K562 (cell line): ENCODE measurements at regions not wholly inside any gene's neighbourhood (a gene's known extent, or its start where the extent isn't known, plus 50 kb on each side); places are given as distances from the start of the nearest gene placed in this dataset.

Source experiments
- ATAC-seq: fragments of 200-7000 bp; cut with Tn5 transposase; 3 replicates; pipeline ENCODE4 v1.9.1; 2020; ENCODE audit warnings: moderate library complexity
- BruUV-seq: library from RNA; stranded (reverse); fragments of 400-500 nt; replicated peaks from 2 replicates; lab custom pipeline; 2021; lab: Mats Ljungman, UMichigan
- CTCF ChIA-PET: fragments of 300-600 bp; formaldehyde crosslinking; extraction: SDS; loops from one replicate; lab custom pipeline; 2021; ENCODE audit warnings: low intra/inter-chr PET ratio; lab: Yijun Ruan, JAX
- POLR2A ChIA-PET: fragments of 300-600, 350-650 bp; sonication (Branson Sonifier 250); formaldehyde crosslinking; extraction: SDS; loops from one replicate; lab custom pipeline; 2021; ENCODE audit warnings: antibody characterized with exemption, inconsistent platforms; lab: Yijun Ruan, JAX
- DNase-seq, 4 experiments: peaks; one replicate each; pipeline versions ENCODE4 v3.0.0 to v3.0.0-alpha.2; 2011 to 2018; ENCODE audit warnings: low spot score in 3 of 4, mixed read lengths in 3 of 4; ENCODE audit errors: extremely low read depth in 1 of 4
- FAIRE-seq: peaks from 2 replicates; lab custom pipeline; 2011; peaks lifted over from hg19 to GRCh38; lab: Jason Lieb, UNC
- H2AFZ ChIP-seq: 2 replicates; pipeline ENCODE4 v1.6.0; 2011; ENCODE audit warnings: low read depth, low read length, control low read depth, inconsistent platforms
- H3K27ac ChIP-seq: fragments of 200-600 bp; 3 replicates; pipeline ENCODE4 v1.8.0; 2011; ENCODE audit warnings: low read depth, mild to moderate bottlenecking, control low read depth, inconsistent platforms, low read length, moderate library complexity, mixed read lengths; ENCODE audit errors: extremely low read depth
- H3K27me3 ChIP-seq, 2 experiments: fragments of 300-600 bp in 1 of 2; 2 replicates in 1 of 2; 3 replicates in 1 of 2; pipeline versions ENCODE4 v1.6.0 to v1.8.0; 2011; ENCODE audit warnings: inconsistent platforms in 2 of 2, low read length in 2 of 2, mild to moderate bottlenecking in 1 of 2, mixed read lengths in 1 of 2, moderate library complexity in 1 of 2; ENCODE audit not compliant: control insufficient read depth in 2 of 2, insufficient read depth in 2 of 2
- H3K36me3 ChIP-seq: fragments of 300-600 bp; 3 replicates; pipeline ENCODE4 v1.8.0; 2011; ENCODE audit warnings: mild to moderate bottlenecking, low read length, inconsistent platforms; ENCODE audit not compliant: control insufficient read depth, insufficient read depth
- H3K4me1 ChIP-seq, 2 experiments: fragments of 200-600 bp in 1 of 2; replicated peaks in 1 of 2; 2 replicates in 1 of 2; 3 replicates in 1 of 2; pipeline versions ENCODE4 v1.5.1 to v1.8.0; 2011; ENCODE audit warnings: inconsistent platforms in 2 of 2, low read length in 2 of 2, mild to moderate bottlenecking in 1 of 2, mixed read lengths in 1 of 2, moderate library complexity in 1 of 2; ENCODE audit not compliant: control insufficient read depth in 2 of 2, insufficient read depth in 2 of 2
- H3K4me2 ChIP-seq: 2 replicates; pipeline ENCODE4 v1.6.1; 2011; ENCODE audit warnings: low read length, control low read depth, inconsistent platforms, mixed read lengths; ENCODE audit not compliant: insufficient read depth
- H3K4me3 ChIP-seq: fragments of 200-600 bp; sonication (generic), shearing (Covaris generic); 2 replicates; pipeline ENCODE4 v1.5.1; 2016; ENCODE audit warnings: control low read depth, inconsistent platforms
- H3K79me2 ChIP-seq: fragments of 200-600 bp; 3 replicates; pipeline ENCODE4 v1.8.0; 2011; ENCODE audit warnings: low read length, inconsistent platforms; ENCODE audit not compliant: control insufficient read depth, insufficient read depth
- H3K9ac ChIP-seq, 2 experiments: 2 replicates each; pipeline versions ENCODE4 v1.6.0 to v1.6.1; 2011; ENCODE audit warnings: low read depth in 2 of 2, low read length in 2 of 2, control low read depth in 1 of 2, inconsistent platforms in 1 of 2, mild to moderate bottlenecking in 1 of 2, mixed read lengths in 1 of 2; ENCODE audit not compliant: insufficient read depth in 1 of 2
- H3K9me1 ChIP-seq: one replicate; pipeline ENCODE4 v1.6.0; 2011; ENCODE audit warnings: inconsistent platforms, mild to moderate bottlenecking, low read length, moderate library complexity; ENCODE audit not compliant: control insufficient read depth, insufficient read depth
- H3K9me3 ChIP-seq: replicated peaks from 2 replicates; pipeline ENCODE4 v1.5.1; 2011; ENCODE audit warnings: low read depth, low read length, inconsistent platforms; ENCODE audit not compliant: control insufficient read depth, insufficient read depth
- H4K20me1 ChIP-seq: replicated peaks from 2 replicates; pipeline ENCODE4 v1.6.1; 2011; ENCODE audit warnings: low read length, inconsistent platforms, mixed read lengths; ENCODE audit not compliant: control insufficient read depth, insufficient read depth
- BCOR ChIP-seq: fragments of 450-650 bp; IDR thresholded peaks from 2 replicates; pipeline ENCODE4 v1.6.1; 2016
- CBFA2T2 ChIP-seq: fragments of 450-650 bp; conservative IDR thresholded peaks from 2 replicates; pipeline ENCODE4 v1.6.1; 2017; ENCODE audit warnings: mild to moderate bottlenecking
- GTF2E2 ChIP-seq: fragments of 200-800 bp; sonication (Bioruptor generic); IDR thresholded peaks from 2 replicates; pipeline ENCODE4 v1.6.1; 2016; ENCODE audit warnings: missing genetic modification characterization, missing compliant biosample characterization
- IRF2 ChIP-seq: sonication (generic); formaldehyde crosslinking; IDR thresholded peaks from 2 replicates; pipeline ENCODE4 v1.8.1; 2022; ENCODE audit warnings: mild to moderate bottlenecking, missing genetic modification reagents
- PRPF4 ChIP-seq: fragments of 200-400 bp; formaldehyde crosslinking; IDR thresholded peaks from one replicate; pipeline ENCODE4 v1.6.1; 2017; ENCODE audit warnings: low read length, low read depth, mild to moderate bottlenecking; ENCODE audit not compliant: insufficient read depth, poor library complexity, severe bottlenecking
- RBBP5 ChIP-seq: fragments of 200-600 bp; sonication (generic); IDR thresholded peaks from 2 replicates; pipeline ENCODE4 v1.6.1; 2012; ENCODE audit warnings: borderline replicate concordance, mild to moderate bottlenecking, low read length, control low read depth, inconsistent platforms; ENCODE audit not compliant: insufficient read depth, poor library complexity, severe bottlenecking
- SLC30A9 ChIP-seq: fragments of 250-450 bp; sonication (Bioruptor Pico); IDR thresholded peaks from 2 replicates; pipeline ENCODE4 v1.8.0; 2022; ENCODE audit warnings: mild to moderate bottlenecking, moderate library complexity
- SMARCB1 ChIP-seq: IDR thresholded peaks from 2 replicates; pipeline ENCODE4 v1.6.1; 2011; ENCODE audit warnings: improper control_type of control experiment, low read depth; ENCODE audit not compliant: insufficient read length
- WGBS: fragments of 100-300 bp; shearing (Covaris generic); methylation state at CpG from one replicate; pipeline ENCODE4 v1.1.6; 2016; ENCODE audit warnings: low coverage, mixed read lengths; ENCODE audit not compliant: insufficient coverage; ENCODE audit errors: missing lambda C conversion rate; 5-methylcytosine and 5-hydroxymethylcytosine counted together
- in situ Hi-C: fragments of 300-500 bp; cut with MboI; formaldehyde crosslinking; loops from 4 replicates; pipeline ENCODE4 v1.15.0; 2018; ENCODE audit warnings: inconsistent platforms, mixed read lengths
- intact Hi-C: fragments of 100-400 bp; cut with micrococcal nuclease; formaldehyde crosslinking; loops from 2 replicates; pipeline ENCODE4 v1.14.2; 2022
- TF ChIP-seq, protein P1 (sequence below): fragments of 250-450 bp; sonication (Bioruptor Pico); IDR thresholded peaks from 2 replicates; pipeline ENCODE4 v1.4.0; 2020; ENCODE audit warnings: borderline replicate concordance
- TF ChIP-seq, protein P2 (sequence below): IDR thresholded peaks from 2 replicates; pipeline ENCODE4 v1.6.1; 2011; ENCODE audit warnings: borderline replicate concordance, low read depth, mild to moderate bottlenecking, moderate library complexity, low read length; ENCODE audit not compliant: insufficient read depth, poor library complexity, severe bottlenecking
- TF ChIP-seq, protein P3 (sequence below): fragments of 450-650 bp; IDR thresholded peaks from 2 replicates; pipeline ENCODE4 v1.7.0; 2016; ENCODE audit warnings: borderline replicate concordance

DNA sequence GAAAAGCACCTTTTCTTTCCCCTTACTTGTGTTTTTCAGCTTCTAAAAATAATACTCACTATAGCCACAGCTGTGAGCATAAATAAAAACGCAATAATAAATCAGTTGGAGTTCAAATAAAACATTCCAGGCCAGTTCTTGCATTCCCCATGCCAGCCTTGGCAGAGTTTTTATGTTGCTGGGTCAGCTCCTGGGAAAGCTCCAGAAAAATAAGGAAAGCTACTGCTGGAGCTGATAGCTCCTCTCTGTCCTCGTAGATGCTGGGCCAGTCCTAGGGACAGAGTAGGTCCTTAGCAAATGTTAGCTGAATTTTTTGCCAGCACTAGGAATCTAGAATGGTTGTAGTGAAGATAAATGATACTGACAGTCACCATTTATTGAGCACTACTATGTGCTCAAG, 389.0 kb upstream of the SYNCRIP start:
- intact Hi-C loops, result no loop called here
- H3K27ac ChIP-seq, result no peak overlapping the region
- ATAC-seq, result no peak
- H3K4me3 ChIP-seq, result no peak overlapping the region
- ChIA-PET POLR2A (no interaction called here), CTCF (no interaction called here)
- no peaks in the 10 kb centered on the region for H3K9me1 ChIP-seq
- H3K27me3 ChIP-seq, result no peaks in the 10 kb centered on the region
- H3K79me2 ChIP-seq, result no peaks in the 10 kb centered on the region
- no peak overlapping the region for H3K9ac ChIP-seq
- WGBS, result 0% methylated on average over 2 of the region's 2 CpGs
- TF ChIP-seq SMARCB1 (no peak), RBBP5 (no peak), SLC30A9 (no peak)
- TF ChIP-seq, all 486 proteins: peak for 0
- H3K4me1 ChIP-seq, result no peaks in the 10 kb centered on the region
- H2AFZ ChIP-seq, result no peak overlapping the region
- H4K20me1 ChIP-seq, result no peaks in the 10 kb centered on the region
- DNase-seq (no peak), FAIRE-seq (no peak)
- BruUV-seq, result no TSS peak
- H3K4me2 ChIP-seq, result no peak overlapping the region
- H3K36me3 ChIP-seq, result no peaks in the 10 kb centered on the region
- no peaks in the 10 kb centered on the region for H3K9me3 ChIP-seq
- in situ Hi-C loops, result no loop called here

DNA sequence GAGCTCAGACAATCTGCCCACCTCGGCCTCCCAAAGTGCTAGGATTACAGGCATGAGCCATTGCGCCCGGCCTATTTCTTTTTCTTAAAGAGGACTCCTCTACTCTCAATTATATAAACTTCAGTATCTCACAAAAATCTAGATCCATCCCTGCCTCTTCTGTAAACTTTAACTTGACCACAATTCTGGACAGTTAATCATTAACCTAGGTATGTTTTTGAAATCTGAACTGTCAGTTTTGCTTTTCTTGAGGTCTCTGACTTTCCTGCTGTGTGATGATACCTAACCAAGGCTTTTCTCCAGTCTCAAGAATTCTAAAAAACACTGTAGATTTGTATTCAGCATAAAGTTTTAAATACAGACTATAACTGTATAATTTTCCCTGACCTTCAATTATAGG, 388.2 kb upstream of the SYNCRIP start:
- Histone ChIP-seq H3K27me3 (no peaks in the 10 kb centered on the region), H3K27ac (no peak overlapping the region), H3K9me3 (no peaks in the 10 kb centered on the region), H3K4me3 (no peak overlapping the region), H2AFZ (no peak overlapping the region), H4K20me1 (no peaks in the 10 kb centered on the region), H3K36me3 (no peaks in the 10 kb centered on the region), H3K4me1 (no peaks in the 10 kb centered on the region; a peak in 1 of 5 replicates), H3K79me2 (no peaks in the 10 kb centered on the region), H3K9me1 (no peaks in the 10 kb centered on the region), H3K9ac (no peak overlapping the region), H3K4me2 (no peak overlapping the region)
- intact Hi-C loops, result no loop called here
- no peak for DNase-seq
- ChIA-PET CTCF (no interaction called here), POLR2A (no interaction called here)
- FAIRE-seq, result no peak
- WGBS, result 3% methylated on average over 3 of the region's 3 CpGs
- ATAC-seq, result no peak
- BruUV-seq, result no TSS peak
- in situ Hi-C loops, result no loop called here
- TF ChIP-seq, protein P1, sequence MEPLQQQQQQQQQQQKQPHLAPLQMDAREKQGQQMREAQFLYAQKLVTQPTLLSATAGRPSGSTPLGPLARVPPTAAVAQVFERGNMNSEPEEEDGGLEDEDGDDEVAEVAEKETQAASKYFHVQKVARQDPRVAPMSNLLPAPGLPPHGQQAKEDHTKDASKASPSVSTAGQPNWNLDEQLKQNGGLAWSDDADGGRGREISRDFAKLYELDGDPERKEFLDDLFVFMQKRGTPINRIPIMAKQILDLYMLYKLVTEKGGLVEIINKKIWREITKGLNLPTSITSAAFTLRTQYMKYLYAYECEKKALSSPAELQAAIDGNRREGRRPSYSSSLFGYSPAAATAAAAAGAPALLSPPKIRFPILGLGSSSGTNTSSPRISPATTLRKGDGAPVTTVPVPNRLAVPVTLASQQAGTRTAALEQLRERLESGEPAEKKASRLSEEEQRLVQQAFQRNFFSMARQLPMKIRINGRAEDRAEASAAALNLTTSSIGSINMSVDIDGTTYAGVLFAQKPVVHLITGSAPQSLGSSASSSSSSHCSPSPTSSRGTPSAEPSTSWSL (CRISPR knock-in tag), result no peak
- TF ChIP-seq GTF2E2 (tag) (no peak), IRF2 (CRISPR knock-in tag) (no peak), CBFA2T2 (no peak), BCOR (no peak), PRPF4 (no peak)
- TF ChIP-seq, protein P2, sequence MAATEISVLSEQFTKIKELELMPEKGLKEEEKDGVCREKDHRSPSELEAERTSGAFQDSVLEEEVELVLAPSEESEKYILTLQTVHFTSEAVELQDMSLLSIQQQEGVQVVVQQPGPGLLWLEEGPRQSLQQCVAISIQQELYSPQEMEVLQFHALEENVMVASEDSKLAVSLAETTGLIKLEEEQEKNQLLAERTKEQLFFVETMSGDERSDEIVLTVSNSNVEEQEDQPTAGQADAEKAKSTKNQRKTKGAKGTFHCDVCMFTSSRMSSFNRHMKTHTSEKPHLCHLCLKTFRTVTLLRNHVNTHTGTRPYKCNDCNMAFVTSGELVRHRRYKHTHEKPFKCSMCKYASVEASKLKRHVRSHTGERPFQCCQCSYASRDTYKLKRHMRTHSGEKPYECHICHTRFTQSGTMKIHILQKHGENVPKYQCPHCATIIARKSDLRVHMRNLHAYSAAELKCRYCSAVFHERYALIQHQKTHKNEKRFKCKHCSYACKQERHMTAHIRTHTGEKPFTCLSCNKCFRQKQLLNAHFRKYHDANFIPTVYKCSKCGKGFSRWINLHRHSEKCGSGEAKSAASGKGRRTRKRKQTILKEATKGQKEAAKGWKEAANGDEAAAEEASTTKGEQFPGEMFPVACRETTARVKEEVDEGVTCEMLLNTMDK, result no peak
- TF ChIP-seq, protein P3, sequence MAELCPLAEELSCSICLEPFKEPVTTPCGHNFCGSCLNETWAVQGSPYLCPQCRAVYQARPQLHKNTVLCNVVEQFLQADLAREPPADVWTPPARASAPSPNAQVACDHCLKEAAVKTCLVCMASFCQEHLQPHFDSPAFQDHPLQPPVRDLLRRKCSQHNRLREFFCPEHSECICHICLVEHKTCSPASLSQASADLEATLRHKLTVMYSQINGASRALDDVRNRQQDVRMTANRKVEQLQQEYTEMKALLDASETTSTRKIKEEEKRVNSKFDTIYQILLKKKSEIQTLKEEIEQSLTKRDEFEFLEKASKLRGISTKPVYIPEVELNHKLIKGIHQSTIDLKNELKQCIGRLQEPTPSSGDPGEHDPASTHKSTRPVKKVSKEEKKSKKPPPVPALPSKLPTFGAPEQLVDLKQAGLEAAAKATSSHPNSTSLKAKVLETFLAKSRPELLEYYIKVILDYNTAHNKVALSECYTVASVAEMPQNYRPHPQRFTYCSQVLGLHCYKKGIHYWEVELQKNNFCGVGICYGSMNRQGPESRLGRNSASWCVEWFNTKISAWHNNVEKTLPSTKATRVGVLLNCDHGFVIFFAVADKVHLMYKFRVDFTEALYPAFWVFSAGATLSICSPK, result no peak
